ENCODE measurements at regions not wholly inside any gene's neighbourhood (a gene's known extent, or its start where the extent isn't known, plus 50 kb on each side); places are given as distances from the start of the nearest gene placed in this dataset.

DNA sequence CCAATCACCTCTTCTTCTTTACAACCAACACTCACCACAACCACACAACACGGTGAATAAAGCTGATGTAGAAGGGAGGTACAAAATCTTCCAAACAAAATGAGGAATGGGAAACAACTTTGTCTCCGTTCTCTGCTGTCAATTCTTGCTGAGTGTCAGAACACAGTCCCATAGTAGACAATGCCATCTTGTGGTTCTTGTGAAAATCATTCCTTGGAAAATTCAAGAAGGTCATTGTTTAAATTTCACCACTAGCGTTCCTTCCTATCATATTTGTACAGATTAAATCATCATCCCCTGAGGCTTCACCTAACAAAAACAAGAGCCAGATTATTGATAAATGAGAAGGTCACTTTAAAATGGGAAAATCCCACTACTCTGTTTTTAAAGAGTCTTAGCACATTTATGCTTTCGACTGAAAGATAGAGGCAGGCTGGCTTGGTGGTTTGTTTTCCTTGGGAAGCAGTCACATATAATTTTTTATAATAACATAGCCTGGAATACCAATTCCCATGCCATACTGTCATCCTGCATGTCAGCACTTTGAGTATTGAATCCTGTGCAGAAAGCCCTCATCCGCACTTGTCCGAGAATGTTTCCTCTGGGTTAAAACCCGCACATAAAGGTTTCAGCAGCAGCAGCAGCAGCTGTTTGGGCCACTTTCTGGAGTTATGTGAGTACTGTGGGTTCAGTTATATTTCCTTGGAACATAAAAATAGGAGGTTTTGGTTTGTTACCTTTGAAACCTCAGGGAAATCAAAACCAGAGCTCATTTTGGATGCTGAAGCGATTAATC, 395.0 kb upstream of the SMARCA2 start:
- Histone ChIP-seq H3K27me3 (no peaks in the 10 kb centered on the region), H3K27ac (no peak overlapping the region)

GRCh38 chr9:1637401-1637800, 377.7 kb upstream of the SMARCA2 start:
- no peaks in the 10 kb centered on the region for H3K27me3 ChIP-seq
- H3K4me3 ChIP-seq: no peak overlapping the region
- H3K9me3 ChIP-seq: no peaks in the 10 kb centered on the region
- H3K36me3 ChIP-seq: no peaks in the 10 kb centered on the region
- no peak for DNase-seq
- no peaks in the 10 kb centered on the region for H3K4me1 ChIP-seq
- TF ChIP-seq, protein P1, sequence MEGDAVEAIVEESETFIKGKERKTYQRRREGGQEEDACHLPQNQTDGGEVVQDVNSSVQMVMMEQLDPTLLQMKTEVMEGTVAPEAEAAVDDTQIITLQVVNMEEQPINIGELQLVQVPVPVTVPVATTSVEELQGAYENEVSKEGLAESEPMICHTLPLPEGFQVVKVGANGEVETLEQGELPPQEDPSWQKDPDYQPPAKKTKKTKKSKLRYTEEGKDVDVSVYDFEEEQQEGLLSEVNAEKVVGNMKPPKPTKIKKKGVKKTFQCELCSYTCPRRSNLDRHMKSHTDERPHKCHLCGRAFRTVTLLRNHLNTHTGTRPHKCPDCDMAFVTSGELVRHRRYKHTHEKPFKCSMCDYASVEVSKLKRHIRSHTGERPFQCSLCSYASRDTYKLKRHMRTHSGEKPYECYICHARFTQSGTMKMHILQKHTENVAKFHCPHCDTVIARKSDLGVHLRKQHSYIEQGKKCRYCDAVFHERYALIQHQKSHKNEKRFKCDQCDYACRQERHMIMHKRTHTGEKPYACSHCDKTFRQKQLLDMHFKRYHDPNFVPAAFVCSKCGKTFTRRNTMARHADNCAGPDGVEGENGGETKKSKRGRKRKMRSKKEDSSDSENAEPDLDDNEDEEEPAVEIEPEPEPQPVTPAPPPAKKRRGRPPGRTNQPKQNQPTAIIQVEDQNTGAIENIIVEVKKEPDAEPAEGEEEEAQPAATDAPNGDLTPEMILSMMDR (IDR thresholded peaks at IDR 0.05): no peak
- TF ChIP-seq POLR2A (IDR thresholded peaks at IDR 0.05): no peak
- no peak overlapping the region for H3K27ac ChIP-seq

More for the DNA sequence above, 395.0 kb upstream of the SMARCA2 start:
- H3K4me3 ChIP-seq: no peak overlapping the region
- H3K36me3 ChIP-seq: no peaks in the 10 kb centered on the region
- TF ChIP-seq, protein P1 (IDR thresholded peaks at IDR 0.05): no peak
- TF ChIP-seq POLR2A (IDR thresholded peaks at IDR 0.05): no peak
- no peak for DNase-seq
- H3K9me3 ChIP-seq: no peaks in the 10 kb centered on the region
- H3K4me1 ChIP-seq: no peaks in the 10 kb centered on the region

DNA sequence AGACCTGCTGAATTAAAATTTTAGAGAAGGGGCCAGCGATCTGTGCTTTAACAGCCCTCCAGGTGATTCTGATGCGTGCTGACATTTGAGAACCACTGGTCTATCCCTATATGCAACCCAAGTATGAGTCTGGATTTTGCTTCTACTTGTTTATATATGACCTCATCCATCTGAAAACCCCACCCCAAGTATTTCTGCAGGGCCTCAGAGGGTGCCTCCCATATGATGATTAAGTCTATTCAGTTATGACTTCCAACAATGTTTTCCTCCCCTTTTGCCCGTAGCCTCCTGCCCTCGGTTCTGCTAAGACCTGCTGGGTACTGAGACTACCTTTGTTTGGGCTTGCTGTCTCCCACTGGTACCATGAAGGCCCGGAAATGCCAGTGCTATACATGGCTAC, 376.0 kb upstream of the SMARCA2 start:
- Histone ChIP-seq H3K27me3 (no peaks in the 10 kb centered on the region), H3K4me1 (no peaks in the 10 kb centered on the region), H3K9me3 (no peaks in the 10 kb centered on the region), H3K27ac (no peak overlapping the region), H3K4me3 (no peak overlapping the region), H3K36me3 (no peaks in the 10 kb centered on the region)
- no peak for DNase-seq
- TF ChIP-seq, protein P1 (IDR thresholded peaks at IDR 0.05): no peak
- no peak for TF ChIP-seq POLR2A (IDR thresholded peaks at IDR 0.05)

DNA sequence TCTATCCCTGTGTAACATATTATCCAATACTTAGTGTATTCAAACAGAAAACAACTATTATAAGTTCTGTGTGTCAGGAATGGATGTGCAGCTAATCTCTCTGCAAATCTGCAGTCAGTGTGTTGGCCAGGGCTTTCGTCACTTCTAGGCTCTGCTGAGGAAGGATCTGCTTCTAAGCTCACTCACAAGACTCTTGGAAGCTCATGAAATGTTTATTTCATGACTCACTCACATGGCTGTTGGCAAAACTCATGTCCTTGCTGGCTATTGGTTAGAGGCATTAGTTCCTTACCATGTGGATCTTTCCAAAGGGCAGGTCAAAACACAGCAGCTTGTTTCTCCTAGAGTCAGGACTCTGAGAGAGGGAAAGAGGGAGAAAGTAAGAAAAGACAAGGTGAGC, 367.4 kb upstream of the SMARCA2 start:
- Histone ChIP-seq H3K9me3 (no peaks in the 10 kb centered on the region), H3K4me3 (no peak overlapping the region), H3K4me1 (no peaks in the 10 kb centered on the region), H3K27ac (no peak overlapping the region), H3K27me3 (no peaks in the 10 kb centered on the region), H3K36me3 (no peaks in the 10 kb centered on the region)
- DNase-seq: no peak
- TF ChIP-seq POLR2A (IDR thresholded peaks at IDR 0.05): no peak
- TF ChIP-seq, protein P1 (IDR thresholded peaks at IDR 0.05): no peak

- Histone ChIP-seq H3K36me3 (no peaks in the 10 kb centered on the region), H3K27me3 (no peaks in the 10 kb centered on the region), H3K27ac (no peak overlapping the region), H3K4me1 (no peaks in the 10 kb centered on the region), H3K9me3 (no peaks in the 10 kb centered on the region), H3K4me3 (no peak overlapping the region)
- no peak for DNase-seq
- no peak for TF ChIP-seq POLR2A (IDR thresholded peaks at IDR 0.05)
- TF ChIP-seq, protein P1 (IDR thresholded peaks at IDR 0.05): no peak
Observed at GRCh38 chr9:1653282-1653681, 361.9 kb upstream of the SMARCA2 start.

Data from Peyer's patch (tissue), 4 donors.